GM12892 (cell line): ENCODE measurements at regions not wholly inside any gene's neighbourhood (a gene's known extent, or its start where the extent isn't known, plus 50 kb on each side); places are given as distances from the start of the nearest gene placed in this dataset.

Experiments used
- POLR2A ChIP-seq: IDR thresholded peaks from 2 replicates; pipeline ENCODE4 v1.6.1; 2011; ENCODE audit warnings: low read depth, low read length, control low read depth
- POLR2AphosphoS5 ChIP-seq: IDR thresholded peaks from 2 replicates; pipeline ENCODE4 v1.6.1; 2011; ENCODE audit warnings: low read depth, low read length, control low read depth

- TF ChIP-seq POLR2AphosphoS5, result no peak
- no peak for TF ChIP-seq POLR2A
Observed at GRCh38 chr5:63154476-63155309, 576.1 kb downstream of the LRRC70 start.
